A549 (cell line): ENCODE measurements at regions not wholly inside any gene's neighbourhood (a gene's known extent, or its start where the extent isn't known, plus 50 kb on each side); places are given as distances from the start of the nearest gene placed in this dataset.

Experiments used
- ATAC-seq, 2 experiments: fragments of 200-7000 bp in 1 of 2; fragments of >200 bp in 1 of 2; cut with Nextera tagmentation in 1 of 2; cut with Tn5 transposase in 1 of 2; 3 replicates each; pipeline versions ENCODE4 v1.8.0 to v1.9.1; 2018 to 2020; ENCODE audit warnings: mild to moderate bottlenecking in 1 of 2, moderate library complexity in 1 of 2
- CTCF ChIA-PET: fragments of 300-600 bp; sonication (Branson Sonifier 250); formaldehyde crosslinking; extraction: SDS; loops from one replicate; lab custom pipeline; 2021; ENCODE audit warnings: antibody characterized with exemption, inconsistent platforms; lab: Yijun Ruan, JAX
- POLR2A ChIA-PET: fragments of 350-600 bp; formaldehyde crosslinking; extraction: SDS; loops from one replicate; lab custom pipeline; 2021; ENCODE audit warnings: antibody characterized with exemption, inconsistent platforms; lab: Yijun Ruan, JAX
- DNase-seq, 2 experiments: peaks; one replicate each; pipeline versions ENCODE4 v3.0.0 to v3.0.0-alpha.2; 2011 to 2016; ENCODE audit warnings: low read depth in 1 of 2, low spot score in 1 of 2
- FAIRE-seq: peaks from 2 replicates; lab custom pipeline; 2011; peaks lifted over from hg19 to GRCh38; lab: Jason Lieb, UNC
- H3K27ac ChIP-seq, 2 experiments: fragments of >200 bp; sonication (Bioruptor Twin); formaldehyde crosslinking; 3 replicates each; pipeline ENCODE4 v1.5.1; 2016 to 2017
- H3K4me1 ChIP-seq: fragments of >200 bp; sonication (Bioruptor Twin); formaldehyde crosslinking; 3 replicates; pipeline ENCODE4 v1.6.1; 2016
- H3K4me2 ChIP-seq: fragments of >200 bp; sonication (Bioruptor Twin); formaldehyde crosslinking; 3 replicates; pipeline ENCODE4 v1.6.1; 2016
- H3K4me3 ChIP-seq: fragments of >200 bp; sonication (Bioruptor Twin); formaldehyde crosslinking; 3 replicates; pipeline ENCODE4 v1.5.1; 2016
- H3K9me3 ChIP-seq: fragments of >200 bp; sonication (Bioruptor Twin); formaldehyde crosslinking; 3 replicates; pipeline ENCODE4 v1.6.1; 2016
- CEBPB ChIP-seq, 2 experiments: fragments of >200 bp in 1 of 2; sonication (Bioruptor Twin) in 1 of 2; formaldehyde crosslinking in 1 of 2; IDR thresholded peaks; 2 replicates each; pipeline ENCODE4 v1.6.1; 2012 to 2016
- CHD2 ChIP-seq: fragments of 150-350 bp; IDR thresholded peaks from 2 replicates; pipeline ENCODE4 v1.6.1; 2014; ENCODE audit warnings: low read length; ENCODE audit not compliant: partially characterized antibody
- E2F6 ChIP-seq: IDR thresholded peaks from 2 replicates; pipeline ENCODE4 v1.6.1; 2012; ENCODE audit warnings: low read depth, borderline replicate concordance
- FOSL2 ChIP-seq, 2 experiments: fragments of 450-650 bp in 1 of 2; fragments of >200 bp in 1 of 2; sonication (Bioruptor Twin) in 1 of 2; formaldehyde crosslinking; IDR thresholded peaks; 2 replicates each; pipeline versions ENCODE4 v1.5.0 to v1.6.1; 2016 to 2020; ENCODE audit warnings: mild to moderate bottlenecking in 1 of 2, moderate library complexity in 1 of 2
- FOXS1 ChIP-seq: fragments of 250-450 bp; sonication (Bioruptor Pico); IDR thresholded peaks from 2 replicates; pipeline ENCODE4 v1.5.0; 2020; ENCODE audit warnings: mild to moderate bottlenecking, moderate library complexity
- HDAC2 ChIP-seq: fragments of 200-600 bp; sonication (generic); IDR thresholded peaks from 2 replicates; pipeline ENCODE4 v1.6.1; 2016
- MAX ChIP-seq: IDR thresholded peaks from 2 replicates; pipeline ENCODE4 v1.6.1; 2012
- NFE2L2 ChIP-seq: fragments of 150-350 bp; conservative IDR thresholded peaks from 2 replicates; pipeline ENCODE4 v1.6.1; 2014; ENCODE audit warnings: low read length
- NPAS2 ChIP-seq: fragments of 250-450 bp; sonication (Bioruptor Pico); IDR thresholded peaks from 2 replicates; pipeline ENCODE4 v1.8.0; 2022; ENCODE audit warnings: mild to moderate bottlenecking, moderate library complexity, borderline replicate concordance
- NR3C1 ChIP-seq: fragments of >200 bp; sonication (Bioruptor Twin); formaldehyde crosslinking; IDR thresholded peaks from 3 replicates; pipeline ENCODE4 v1.6.1; 2017
- PBX3 ChIP-seq: IDR thresholded peaks from 2 replicates; pipeline ENCODE4 v1.6.1; 2012
- POLR2A ChIP-seq: IDR thresholded peaks from 2 replicates; pipeline ENCODE4 v1.6.1; 2012; ENCODE audit warnings: mild to moderate bottlenecking, low read length
- ZFP36 ChIP-seq: fragments of 450-650 bp; IDR thresholded peaks from 2 replicates; pipeline ENCODE4 v1.6.1; 2014; ENCODE audit warnings: borderline replicate concordance; ENCODE audit not compliant: partially characterized antibody
- WGBS: methylation state at CpG from one replicate; pipeline ENCODE4 v1.1.6; 2017; ENCODE audit errors: missing lambda C conversion rate; 5-methylcytosine and 5-hydroxymethylcytosine counted together
- small RNA-seq, 6 experiments: library from RNA; depleted of rRNA; stranded (forward); fragments of <200 nt; gene quantifications; one replicate each; pipeline ENCODE3, GENCODE V24; 2012
- TF ChIP-seq, protein P1 (sequence below): fragments of 150-350 bp; IDR thresholded peaks from 2 replicates; pipeline ENCODE4 v1.6.1; 2014; ENCODE audit warnings: low read depth, mild to moderate bottlenecking, low read length
- TF ChIP-seq, protein P2 (sequence below): fragments of 200-600 bp; sonication (generic); IDR thresholded peaks from 2 replicates; pipeline ENCODE4 v1.6.1; 2016; ENCODE audit warnings: antibody characterized with exemption, mild to moderate bottlenecking, moderate library complexity

DNA sequence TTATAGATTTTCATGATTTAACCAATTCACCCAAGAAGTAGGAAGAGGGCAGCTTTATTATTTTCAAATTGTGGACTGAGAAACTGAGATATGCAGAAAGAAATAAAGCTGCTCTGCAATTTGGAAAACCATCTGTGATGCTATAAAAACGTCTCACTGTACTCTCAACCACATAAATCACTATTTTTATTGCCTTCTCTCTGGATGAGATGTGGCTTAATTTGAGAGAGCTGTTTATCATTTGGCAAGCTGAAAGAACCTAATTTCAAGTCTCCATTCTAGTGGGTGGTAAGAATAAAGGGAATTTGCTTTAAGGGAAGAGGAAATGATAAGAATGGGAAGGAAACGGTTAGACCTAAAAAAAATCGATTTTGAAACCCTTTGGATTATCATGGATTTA lies 49.9 kb upstream of the CYP1B1 start:
- POLR2A ChIA-PET: no interaction called here
- no peak for ATAC-seq

More for the DNA sequence above, 49.9 kb upstream of the CYP1B1 start:
- Histone ChIP-seq H3K27ac (no peak overlapping the region), H3K4me3 (no peak overlapping the region), H3K4me2 (no peak overlapping the region), H3K4me1 (no peaks in the 10 kb centered on the region), H3K9me3 (peaks cover 14% of the 10 kb centered on the region)
- FAIRE-seq: no peak
- no peak for DNase-seq
- CTCF ChIA-PET: interaction anchor here (0.9 to 1.9 kb wide), 3 partner anchors 10 to 126 kb away, joined by 3 to 10 read pairs (median 4); no protein-coding TSS in a partner anchor
- WGBS: 21% methylated on average over 3 of the region's 3 CpGs
- TF ChIP-seq, protein P1, sequence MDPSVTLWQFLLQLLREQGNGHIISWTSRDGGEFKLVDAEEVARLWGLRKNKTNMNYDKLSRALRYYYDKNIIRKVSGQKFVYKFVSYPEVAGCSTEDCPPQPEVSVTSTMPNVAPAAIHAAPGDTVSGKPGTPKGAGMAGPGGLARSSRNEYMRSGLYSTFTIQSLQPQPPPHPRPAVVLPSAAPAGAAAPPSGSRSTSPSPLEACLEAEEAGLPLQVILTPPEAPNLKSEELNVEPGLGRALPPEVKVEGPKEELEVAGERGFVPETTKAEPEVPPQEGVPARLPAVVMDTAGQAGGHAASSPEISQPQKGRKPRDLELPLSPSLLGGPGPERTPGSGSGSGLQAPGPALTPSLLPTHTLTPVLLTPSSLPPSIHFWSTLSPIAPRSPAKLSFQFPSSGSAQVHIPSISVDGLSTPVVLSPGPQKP: no peak
- TF ChIP-seq NR3C1 (no peak), FOSL2 (IDR thresholded peaks at IDR 0.05) (no peak), FOSL2 (CRISPR knock-in tag; IDR thresholded peaks at IDR 0.05) (no peak), NPAS2 (CRISPR knock-in tag) (no peak), CEBPB (IDR thresholded peaks at IDR 0.05) (no peak), FOXS1 (CRISPR knock-in tag) (no peak), MAX (no peak), HDAC2 (no peak), ZFP36 (no peak), CHD2 (no peak), PBX3 (no peak), NFE2L2 (no peak), POLR2A (no peak), E2F6 (no peak)
- TF ChIP-seq, protein P2, sequence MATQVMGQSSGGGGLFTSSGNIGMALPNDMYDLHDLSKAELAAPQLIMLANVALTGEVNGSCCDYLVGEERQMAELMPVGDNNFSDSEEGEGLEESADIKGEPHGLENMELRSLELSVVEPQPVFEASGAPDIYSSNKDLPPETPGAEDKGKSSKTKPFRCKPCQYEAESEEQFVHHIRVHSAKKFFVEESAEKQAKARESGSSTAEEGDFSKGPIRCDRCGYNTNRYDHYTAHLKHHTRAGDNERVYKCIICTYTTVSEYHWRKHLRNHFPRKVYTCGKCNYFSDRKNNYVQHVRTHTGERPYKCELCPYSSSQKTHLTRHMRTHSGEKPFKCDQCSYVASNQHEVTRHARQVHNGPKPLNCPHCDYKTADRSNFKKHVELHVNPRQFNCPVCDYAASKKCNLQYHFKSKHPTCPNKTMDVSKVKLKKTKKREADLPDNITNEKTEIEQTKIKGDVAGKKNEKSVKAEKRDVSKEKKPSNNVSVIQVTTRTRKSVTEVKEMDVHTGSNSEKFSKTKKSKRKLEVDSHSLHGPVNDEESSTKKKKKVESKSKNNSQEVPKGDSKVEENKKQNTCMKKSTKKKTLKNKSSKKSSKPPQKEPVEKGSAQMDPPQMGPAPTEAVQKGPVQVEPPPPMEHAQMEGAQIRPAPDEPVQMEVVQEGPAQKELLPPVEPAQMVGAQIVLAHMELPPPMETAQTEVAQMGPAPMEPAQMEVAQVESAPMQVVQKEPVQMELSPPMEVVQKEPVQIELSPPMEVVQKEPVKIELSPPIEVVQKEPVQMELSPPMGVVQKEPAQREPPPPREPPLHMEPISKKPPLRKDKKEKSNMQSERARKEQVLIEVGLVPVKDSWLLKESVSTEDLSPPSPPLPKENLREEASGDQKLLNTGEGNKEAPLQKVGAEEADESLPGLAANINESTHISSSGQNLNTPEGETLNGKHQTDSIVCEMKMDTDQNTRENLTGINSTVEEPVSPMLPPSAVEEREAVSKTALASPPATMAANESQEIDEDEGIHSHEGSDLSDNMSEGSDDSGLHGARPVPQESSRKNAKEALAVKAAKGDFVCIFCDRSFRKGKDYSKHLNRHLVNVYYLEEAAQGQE: no peak

Small RNA genes in the stretch of these regions (small RNA-seq; reads per million reads assigned to genes)
- gene AC009229.3 (0 reads per million in 6 experiments), gene RNU6-951P (0 reads per million in 6 experiments)
